ENCODE measurements at regions not wholly inside any gene's neighbourhood (a gene's known extent, or its start where the extent isn't known, plus 50 kb on each side); places are given as distances from the start of the nearest gene placed in this dataset.

DNA sequence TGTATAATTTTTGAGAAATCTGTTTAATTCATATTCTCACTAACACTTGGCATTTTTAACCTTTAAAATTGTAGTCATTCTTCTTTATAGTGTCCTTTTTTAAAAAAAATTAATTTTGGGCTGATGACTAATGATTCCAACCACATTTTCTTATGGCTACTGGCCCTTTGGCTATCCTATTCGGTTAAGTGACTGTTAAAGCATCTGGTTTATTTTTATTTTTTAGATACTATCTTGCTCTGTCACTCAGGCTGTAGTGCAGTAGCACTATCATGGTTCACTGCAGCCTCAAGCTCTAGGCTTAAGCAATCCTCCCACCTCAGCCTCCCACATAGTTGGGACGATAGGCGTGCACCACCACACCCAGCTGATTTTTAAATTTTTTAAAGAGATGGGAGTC is 723.2 kb upstream of the CXADR start:
- DNase-seq: no peak

DNA sequence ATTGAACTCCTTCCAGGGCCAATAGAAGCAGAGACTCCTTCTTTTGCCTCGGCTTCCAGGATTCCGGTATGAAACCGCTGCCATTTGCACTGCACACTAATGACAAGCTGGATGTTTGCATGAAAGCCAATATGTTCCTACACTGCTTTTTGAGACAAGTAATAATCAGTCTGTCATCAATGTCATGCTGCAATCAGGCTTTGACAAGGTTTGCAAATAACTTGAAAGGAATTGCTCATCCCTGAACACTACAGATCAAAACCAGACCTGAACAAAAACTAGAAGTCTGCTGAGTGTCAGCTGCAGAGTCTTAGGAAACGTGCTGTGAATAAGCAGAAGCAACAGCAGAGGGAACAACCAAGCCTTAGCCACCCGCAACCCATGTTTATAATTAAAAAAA is 720.7 kb upstream of the CXADR start:
- no peak for DNase-seq

DNA sequence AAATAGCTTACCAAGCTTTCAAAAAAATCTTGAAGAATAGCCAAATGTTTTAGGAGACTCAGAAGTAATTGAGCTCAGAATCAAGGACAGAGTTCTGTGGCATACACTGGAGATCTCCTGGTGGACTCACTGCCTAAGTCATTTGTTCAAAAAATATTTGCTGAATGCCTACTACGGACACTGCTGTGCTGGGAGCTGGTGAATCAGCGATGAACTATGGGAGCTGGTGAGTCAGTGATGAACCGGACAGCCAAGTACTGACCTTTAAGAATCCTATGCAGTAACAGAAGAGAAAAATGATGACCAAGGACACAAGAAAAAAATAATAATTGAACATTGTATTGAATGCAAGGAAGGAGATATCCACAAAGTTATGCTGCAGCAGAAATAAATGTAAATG is 717.9 kb upstream of the CXADR start:
- DNase-seq: no peak

GRCh38 chr21:16796776-16797175 is 716.1 kb upstream of the CXADR start:
- no peak for DNase-seq

GRCh38 chr21:16797540-16797939 is 715.3 kb upstream of the CXADR start:
- no peak for DNase-seq

DNA sequence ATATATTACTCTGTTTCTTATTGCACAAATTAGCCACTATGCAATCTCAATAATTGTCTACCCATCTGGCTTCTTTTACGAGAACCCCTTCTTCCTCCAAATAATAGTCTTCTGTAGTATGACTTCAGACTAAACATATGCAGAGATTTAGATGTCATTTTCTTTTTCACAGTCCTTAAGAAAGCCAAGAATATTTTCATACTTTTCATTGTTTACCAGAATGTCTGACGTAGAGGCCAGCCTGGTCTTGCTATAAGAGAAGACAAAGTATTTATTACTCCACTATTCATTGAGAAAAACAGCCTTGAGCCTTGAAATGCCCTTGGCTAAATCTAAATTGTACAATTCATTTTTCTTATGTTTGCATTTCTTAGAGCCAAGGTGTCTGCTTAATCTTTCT is 714.9 kb upstream of the CXADR start:
- no peak for DNase-seq

GRCh38 chr21:16800536-16801275 is 712.1 kb upstream of the CXADR start:
- DNase-seq: no peak

DNA sequence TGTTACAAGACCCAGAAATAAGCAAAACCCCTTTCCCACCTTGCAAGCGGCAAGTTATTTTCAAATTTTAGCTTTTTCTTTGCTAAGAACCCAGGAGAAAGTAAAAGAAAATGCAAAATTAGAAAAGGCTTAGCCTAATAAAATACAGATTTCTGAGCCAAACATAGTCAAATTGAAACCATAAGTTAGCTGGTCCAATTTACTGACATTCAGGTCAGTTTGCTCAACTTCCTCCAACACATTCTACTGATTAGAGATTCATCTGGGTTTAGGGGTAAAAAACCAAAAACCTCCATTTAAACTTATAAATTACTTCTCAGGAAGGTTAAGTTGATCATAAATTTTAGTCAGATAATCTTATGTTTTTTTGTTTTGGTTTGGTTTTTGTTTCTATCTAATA is 701.8 kb upstream of the CXADR start:
- no peak for DNase-seq

DNA sequence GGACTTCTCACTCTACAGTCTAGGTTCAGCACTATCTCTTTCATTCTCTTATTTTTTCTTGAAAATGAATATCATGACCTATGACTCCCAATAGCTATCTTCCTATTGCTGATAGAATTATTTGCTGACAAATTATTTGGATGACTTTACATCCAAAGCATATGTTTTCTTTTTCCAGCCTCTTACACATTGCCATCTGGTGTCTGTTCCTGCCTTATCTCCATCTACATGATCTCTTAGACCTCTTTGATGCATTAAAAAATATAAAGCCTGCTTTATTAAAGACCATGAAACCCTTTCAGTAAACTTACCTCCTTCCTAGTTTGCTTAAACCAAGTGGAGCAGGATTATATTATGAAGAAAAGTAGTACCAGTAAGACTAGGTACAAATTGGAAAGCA is 700.9 kb upstream of the CXADR start:
- no peak for DNase-seq

- DNase-seq: no peak
These were observed 697.6 kb upstream of the CXADR start for GRCh38 chr21:16815243-16815642.

GRCh38 chr21:16821588-16821987 is 691.3 kb upstream of the CXADR start:
- DNase-seq: no peak

GRCh38 chr21:16829532-16829931 is 683.3 kb upstream of the CXADR start:
- DNase-seq: no peak

GRCh38 chr21:16832791-16833190 is 680.1 kb upstream of the CXADR start:
- DNase-seq: no peak

- DNase-seq: no peak
These were observed 678.1 kb upstream of the CXADR start for GRCh38 chr21:16834791-16835190.

DNA sequence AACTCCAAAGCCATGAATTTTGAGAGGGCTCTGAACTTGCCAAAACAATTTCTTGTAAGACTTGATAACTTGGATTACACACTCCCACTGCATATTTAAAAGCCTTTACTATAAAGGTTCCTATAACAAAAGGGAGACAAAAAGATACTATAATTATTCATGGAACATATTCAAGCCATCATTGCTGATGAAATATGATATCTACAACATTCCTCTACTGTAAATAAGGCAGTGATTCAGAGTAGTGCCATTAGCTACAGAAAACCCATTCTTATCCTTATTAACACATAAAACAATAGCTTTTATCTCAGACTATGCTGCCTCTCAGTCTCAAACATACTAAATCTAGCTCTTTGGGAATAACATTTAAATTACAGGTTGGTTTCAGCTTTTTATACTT is 675.5 kb upstream of the CXADR start:
- no peak for DNase-seq

DNA sequence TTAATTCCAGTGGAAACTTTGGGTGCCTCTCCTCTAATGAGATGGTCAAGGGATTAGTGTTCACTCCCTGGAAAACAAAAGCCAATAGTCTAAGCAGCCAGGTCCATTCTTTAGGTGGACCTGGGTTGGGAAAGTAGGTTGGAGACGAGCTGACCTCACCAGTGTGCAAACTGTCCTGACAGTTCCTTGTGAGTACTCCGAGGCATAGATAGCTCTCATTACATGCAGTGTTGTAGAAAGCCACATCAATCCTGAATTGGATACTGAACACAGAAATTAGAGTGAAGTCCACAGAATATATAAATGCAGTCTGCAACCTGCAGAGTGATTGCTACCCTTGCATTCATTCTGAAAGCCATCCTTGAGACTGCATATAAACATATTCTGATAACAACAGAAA is 675.1 kb upstream of the CXADR start:
- no peak for DNase-seq

- no peak for DNase-seq
These were observed 674.5 kb upstream of the CXADR start for GRCh38 chr21:16838331-16838730.

- DNase-seq: no peak
These were observed 672.3 kb upstream of the CXADR start for GRCh38 chr21:16840538-16840937.

DNA sequence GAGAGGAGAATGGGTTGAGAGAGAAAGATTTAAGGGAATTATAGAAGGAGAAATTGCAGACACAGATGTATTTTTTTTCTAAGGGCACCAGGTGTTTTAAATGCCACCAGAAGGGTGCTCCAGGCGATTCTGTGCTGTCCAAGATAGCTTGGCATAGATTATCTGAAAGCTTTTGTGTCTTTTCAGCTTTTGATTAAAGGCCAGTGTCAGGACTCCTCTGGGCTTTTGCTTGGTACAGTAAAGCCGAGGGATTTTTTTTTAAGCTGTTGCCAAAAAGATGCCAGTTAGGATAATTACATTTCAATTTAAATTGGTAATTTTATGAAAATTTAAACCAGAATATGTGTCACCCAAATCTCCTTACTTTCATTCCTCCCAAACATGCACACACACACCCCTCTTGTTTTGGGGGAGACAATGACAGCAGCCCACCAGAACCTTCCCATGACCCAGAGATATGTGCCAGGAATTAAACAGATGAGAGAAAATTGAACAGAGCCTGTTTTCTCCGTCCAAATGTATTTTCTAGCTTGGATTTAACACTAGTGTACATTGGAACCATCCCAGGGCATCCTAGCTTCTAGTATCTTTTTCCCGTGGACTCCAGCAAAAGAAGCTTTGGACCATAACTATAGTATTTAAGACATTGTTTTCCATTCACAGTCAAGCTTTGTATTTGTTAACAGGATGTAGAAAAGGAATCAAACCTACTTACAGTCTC is 670.7 kb upstream of the CXADR start:
- DNase-seq: no peak

DNA sequence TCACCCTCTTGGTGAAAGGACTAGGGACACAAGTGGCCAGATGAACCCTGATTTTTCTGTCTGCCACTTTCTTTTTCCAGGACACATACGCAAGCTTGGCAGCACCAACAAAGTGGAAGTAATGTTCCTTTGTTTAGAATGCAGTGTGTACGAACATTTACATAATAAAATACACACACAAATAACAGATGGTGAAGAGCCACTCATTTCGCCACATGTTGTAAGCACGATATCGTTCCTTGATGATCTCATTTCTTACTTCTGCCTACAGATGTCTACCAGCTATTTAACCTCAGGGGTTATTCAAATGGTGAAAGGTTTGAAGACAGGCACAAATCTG is 670.2 kb upstream of the CXADR start:
- no peak for DNase-seq

GRCh38 chr21:16847211-16847610 is 665.6 kb upstream of the CXADR start:
- DNase-seq: no peak

GRCh38 chr21:16851054-16851453 is 661.8 kb upstream of the CXADR start:
- no peak for DNase-seq

GRCh38 chr21:16855164-16855667 is 657.6 kb upstream of the CXADR start:
- DNase-seq: no peak

DNA sequence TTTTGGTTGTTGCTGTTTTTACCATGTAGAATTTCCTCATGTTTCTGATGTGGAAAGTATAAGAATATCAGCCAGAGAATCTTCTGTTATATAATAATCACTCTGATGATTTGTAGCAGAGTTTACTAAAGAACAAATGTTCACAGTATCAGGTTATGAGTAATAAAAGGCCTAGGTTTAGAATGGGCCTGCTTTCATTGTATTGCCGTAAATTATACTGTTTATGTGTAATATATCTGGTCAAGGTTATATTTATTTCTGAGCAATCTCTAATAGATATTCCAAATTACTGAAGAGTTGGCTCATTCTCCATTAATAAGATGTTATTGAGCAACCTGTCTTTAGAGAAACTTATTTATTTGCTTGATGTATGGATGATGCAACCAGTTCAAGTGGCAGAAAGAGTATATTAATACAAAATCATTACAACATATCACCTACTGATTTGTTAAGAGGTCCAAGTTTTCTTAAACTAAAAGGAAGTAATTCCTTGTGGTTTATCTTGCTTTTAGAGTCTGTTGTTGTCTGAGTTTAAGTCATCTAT is 649.4 kb upstream of the CXADR start:
- no peak for DNase-seq

Measured in CD4-positive, alpha-beta T cell treated with Interleukin-21 for 1 hour (primary cell).